Keratinocyte (primary cell): ENCODE measurements at regions not wholly inside any gene's neighbourhood (a gene's known extent, or its start where the extent isn't known, plus 50 kb on each side); places are given as distances from the start of the nearest gene placed in this dataset.

Experiments
- DNase-seq: peaks from one replicate; pipeline ENCODE4 v3.0.0-alpha.2; 2011; ENCODE audit warnings: low read depth, missing footprints, low spot score
- FAIRE-seq: peaks from 2 replicates; lab custom pipeline; 2011; peaks lifted over from hg19 to GRCh38; lab: Jason Lieb, UNC
- H2AFZ ChIP-seq: 2 replicates; pipeline ENCODE4 v1.6.0; 2012; ENCODE audit warnings: low read length, control low read depth, inconsistent platforms; ENCODE audit not compliant: control insufficient read depth
- H3K27ac ChIP-seq: 2 replicates; pipeline ENCODE4 v1.5.1; 2011; ENCODE audit warnings: low read length; ENCODE audit not compliant: control insufficient read depth, insufficient read depth
- H3K27me3 ChIP-seq: 3 replicates; pipeline ENCODE4 v1.6.0; 2011; ENCODE audit warnings: low read length; ENCODE audit not compliant: control insufficient read depth, insufficient read depth; ENCODE audit errors: extremely low read depth
- H3K36me3 ChIP-seq, 2 experiments: 2 replicates in 1 of 2; 3 replicates in 1 of 2; pipeline ENCODE4 v1.5.1; 2011; ENCODE audit warnings: low read length in 2 of 2, mild to moderate bottlenecking in 1 of 2; ENCODE audit not compliant: control insufficient read depth in 2 of 2, insufficient read depth in 2 of 2; ENCODE audit errors: extremely low read depth in 1 of 2
- H3K4me1 ChIP-seq: 3 replicates; pipeline ENCODE4 v1.5.1; 2011; ENCODE audit warnings: low read length; ENCODE audit not compliant: control insufficient read depth, insufficient read depth; ENCODE audit errors: extremely low read depth
- H3K4me2 ChIP-seq: 3 replicates; pipeline ENCODE4 v1.6.0; 2011; ENCODE audit warnings: low read depth, low read length; ENCODE audit not compliant: control insufficient read depth, insufficient read depth; ENCODE audit errors: extremely low read depth
- H3K4me3 ChIP-seq, 3 experiments: fragments of 200-600 bp in 1 of 3; sonication (generic) in 1 of 3; 2 replicates in 2 of 3; 3 replicates in 1 of 3; pipeline ENCODE4 v1.5.1; 2011 to 2016; ENCODE audit warnings: low read length in 3 of 3, mild to moderate bottlenecking in 3 of 3, control low read depth in 2 of 3, inconsistent platforms in 1 of 3, low read depth in 1 of 3, mixed read lengths in 1 of 3, mixed run types in 1 of 3, moderate library complexity in 1 of 3; ENCODE audit not compliant: control insufficient read depth in 2 of 3, insufficient read depth in 2 of 3; ENCODE audit errors: extremely low read depth in 1 of 3
- H3K79me2 ChIP-seq: 2 replicates; pipeline ENCODE4 v1.6.0; 2012; ENCODE audit warnings: low read length; ENCODE audit not compliant: control insufficient read depth, insufficient read depth
- H3K9ac ChIP-seq: 3 replicates; pipeline ENCODE4 v1.6.0; 2011; ENCODE audit warnings: low read length; ENCODE audit not compliant: control insufficient read depth, insufficient read depth; ENCODE audit errors: extremely low read depth
- H3K9me1 ChIP-seq: 3 replicates; pipeline ENCODE4 v1.6.0; 2011; ENCODE audit warnings: low read length; ENCODE audit not compliant: control insufficient read depth, insufficient read depth; ENCODE audit errors: extremely low read depth
- H3K9me3 ChIP-seq: 2 replicates; pipeline ENCODE4 v1.5.1; 2012; ENCODE audit warnings: low read depth, low read length; ENCODE audit not compliant: control insufficient read depth
- H4K20me1 ChIP-seq: 3 replicates; pipeline ENCODE4 v1.6.0; 2011; ENCODE audit warnings: low read length; ENCODE audit not compliant: control insufficient read depth, insufficient read depth; ENCODE audit errors: extremely low read depth
- CTCF ChIP-seq, 3 experiments: IDR thresholded peaks in 1 of 3; conservative IDR thresholded peaks in 1 of 3; optimal IDR thresholded peaks in 1 of 3; 2 replicates in 2 of 3; 3 replicates in 1 of 3; pipeline versions ENCODE3 to v1.5.1; 2011; ENCODE audit warnings: low read length in 3 of 3, mild to moderate bottlenecking in 3 of 3, moderate library complexity in 2 of 3, control low read depth in 1 of 3, inconsistent platforms in 1 of 3; ENCODE audit not compliant: insufficient read depth in 2 of 3; ENCODE audit errors: extremely low read depth in 1 of 3
- EZH2 ChIP-seq: IDR thresholded peaks from one replicate; pipeline ENCODE4 v1.6.1; 2012; ENCODE audit warnings: inconsistent platforms, mild to moderate bottlenecking, low read length, moderate library complexity
- dilution Hi-C: fragments of 300-500 bp; cut with MboI; formaldehyde crosslinking; loops from one replicate; pipeline ENCODE4 v1.7.0; 2020; ENCODE audit warnings: low sequenced_read_pairs; ENCODE audit not compliant: extremely low pct_ligation_motif_present

DNA sequence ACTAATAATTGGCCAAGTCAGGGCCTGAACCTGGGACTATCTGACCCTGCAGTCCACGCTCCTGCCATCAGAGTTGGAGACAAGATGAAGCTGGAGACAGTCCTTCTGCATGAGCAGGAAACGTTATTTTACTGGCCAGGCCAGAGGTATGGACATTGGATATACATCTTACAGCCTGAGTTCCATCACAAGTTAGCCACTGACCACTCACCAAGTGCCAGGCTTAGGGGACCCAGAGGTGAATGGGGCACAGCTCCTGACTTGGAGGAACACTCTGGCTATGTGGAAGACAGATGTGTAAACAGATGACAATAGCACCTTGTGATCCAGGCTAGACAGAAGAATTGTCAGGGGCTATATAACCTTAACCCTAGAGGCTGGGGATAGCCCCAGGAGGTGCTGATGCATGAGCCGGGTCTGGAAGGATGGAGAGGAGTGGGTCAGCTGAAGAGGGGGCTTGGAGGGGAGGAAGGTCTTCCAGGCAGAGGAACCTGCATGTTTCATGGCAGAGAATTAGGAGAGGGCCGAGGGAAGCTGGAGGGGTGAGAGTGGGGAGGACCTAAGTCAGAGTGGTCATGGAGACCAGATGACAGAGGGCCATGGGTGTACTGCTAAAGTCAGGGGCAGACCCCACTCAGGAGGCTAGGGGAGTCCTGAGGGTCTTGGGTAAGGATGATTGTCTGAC lies 52.5 kb upstream of the DMRTB1 start:
- FAIRE-seq (no peak), DNase-seq (no peak)
- Histone ChIP-seq H3K4me1 (no peaks in the 10 kb centered on the region), H3K27ac (no peak overlapping the region), H3K9me1 (no peaks in the 10 kb centered on the region), H3K27me3 (peaks cover 24% of the 10 kb centered on the region), H4K20me1 (no peaks in the 10 kb centered on the region), H3K36me3 (no peaks in the 10 kb centered on the region), H3K4me2 (no peak overlapping the region), H3K79me2 (no peaks in the 10 kb centered on the region), H3K9ac (no peak overlapping the region), H3K9me3 (no peaks in the 10 kb centered on the region), H3K4me3 (no peak overlapping the region), H2AFZ (no peak overlapping the region)
- dilution Hi-C loops = no loop called here
- TF ChIP-seq EZH2 (no peak), CTCF (optimal IDR thresholded peaks at IDR 0.05 in 1 of 3, IDR thresholded peaks at IDR 0.05 in 1 of 3, conservative IDR thresholded peaks at IDR 0.05 in 1 of 3; ENCODE audit: extremely low read depth in 1 of 3, insufficient read depth in 2 of 3, low read length in 3 of 3) (no peak)

GRCh38 chr1:53408013-53408754 lies 51.0 kb upstream of the DMRTB1 start:
- H2AFZ ChIP-seq = no peak overlapping the region
- peaks cover 13% of the 10 kb centered on the region for H3K27me3 ChIP-seq
- no peak for FAIRE-seq
- TF ChIP-seq CTCF (optimal IDR thresholded peaks at IDR 0.05 in 1 of 3, IDR thresholded peaks at IDR 0.05 in 1 of 3, conservative IDR thresholded peaks at IDR 0.05 in 1 of 3; ENCODE audit: extremely low read depth in 1 of 3, insufficient read depth in 2 of 3, low read length in 3 of 3) (no peak), EZH2 (no peak)
- no peaks in the 10 kb centered on the region for H4K20me1 ChIP-seq
- H3K4me3 ChIP-seq = no peak overlapping the region
- no peaks in the 10 kb centered on the region for H3K9me1 ChIP-seq
- no peak for DNase-seq
- H3K9me3 ChIP-seq = no peaks in the 10 kb centered on the region
- no peak overlapping the region for H3K4me2 ChIP-seq
- no peak overlapping the region for H3K9ac ChIP-seq
- H3K4me1 ChIP-seq = peaks cover 1% of the 10 kb centered on the region
- dilution Hi-C loops = no loop called here
- H3K36me3 ChIP-seq = no peaks in the 10 kb centered on the region
- no peaks in the 10 kb centered on the region for H3K79me2 ChIP-seq
- H3K27ac ChIP-seq = no peak overlapping the region
